SK-N-SH (cell line): ENCODE measurements at regions not wholly inside any gene's neighbourhood (a gene's known extent, or its start where the extent isn't known, plus 50 kb on each side); places are given as distances from the start of the nearest gene placed in this dataset.

ENCODE experiments used
- CTCF ChIA-PET: fragments of 300-600, 350-600 bp; formaldehyde crosslinking; extraction: SDS; loops from one replicate; lab custom pipeline; 2021; lab: Yijun Ruan, JAX
- POLR2A ChIA-PET: fragments of 350-600 bp; sonication (Branson Sonifier 250); formaldehyde crosslinking; extraction: SDS; loops from one replicate; lab custom pipeline; 2020; ENCODE audit warnings: antibody characterized with exemption, inconsistent platforms; lab: Yijun Ruan, JAX
- DNase-seq: peaks from one replicate; pipeline ENCODE4 v3.0.0; 2012
- H2AFZ ChIP-seq: fragments of 200-600 bp; sonication (generic); 2 replicates; pipeline ENCODE4 v1.8.1; 2016; ENCODE audit warnings: antibody characterized with exemption, mild to moderate bottlenecking, low read depth
- H3F3A ChIP-seq: fragments of 200-600 bp; sonication (generic); replicated peaks from 2 replicates; pipeline ENCODE3; 2016; ENCODE audit warnings: antibody characterized with exemption, mild to moderate bottlenecking; ENCODE audit not compliant: insufficient read depth
- H3K27ac ChIP-seq, 2 experiments: fragments of 200-500 bp in 1 of 2; fragments of 200-600 bp in 1 of 2; sonication (Bioruptor generic) in 1 of 2; sonication (generic), shearing (Covaris generic) in 1 of 2; 2 replicates each; pipeline versions ENCODE4 v1.5.1 to v1.6.1; 2014 to 2016; ENCODE audit warnings: low read depth in 2 of 2, inconsistent platforms in 1 of 2, low read length in 1 of 2, mild to moderate bottlenecking in 1 of 2, mixed read lengths in 1 of 2
- H3K27me3 ChIP-seq: fragments of 200-600 bp; sonication (generic), shearing (Covaris generic); 2 replicates; pipeline ENCODE4 v1.6.1; 2016; ENCODE audit warnings: mixed run types; ENCODE audit not compliant: insufficient read depth
- H3K36me3 ChIP-seq, 2 experiments: fragments of 200-500 bp in 1 of 2; fragments of 200-600 bp in 1 of 2; sonication (Bioruptor generic) in 1 of 2; sonication (generic) in 1 of 2; replicated peaks in 1 of 2; 2 replicates each; pipeline versions ENCODE3 to v1.5.1; 2014 to 2016; ENCODE audit warnings: low read length in 1 of 2, mild to moderate bottlenecking in 1 of 2; ENCODE audit not compliant: insufficient read depth in 2 of 2, control insufficient read depth in 1 of 2
- H3K4me1 ChIP-seq, 2 experiments: fragments of 200-500 bp in 1 of 2; fragments of 200-600 bp in 1 of 2; sonication (Bioruptor generic) in 1 of 2; sonication (generic), shearing (Covaris generic) in 1 of 2; 2 replicates each; pipeline versions ENCODE4 v1.5.1 to v1.6.1; 2014 to 2016; ENCODE audit warnings: low read depth in 1 of 2, low read length in 1 of 2, mixed run types in 1 of 2; ENCODE audit not compliant: insufficient read depth in 2 of 2, control insufficient read depth in 1 of 2
- H3K4me2 ChIP-seq: fragments of 200-600 bp; sonication (generic), shearing (Covaris generic); 2 replicates; pipeline ENCODE4 v1.6.1; 2017; ENCODE audit warnings: mixed run types
- H3K4me3 ChIP-seq, 2 experiments: fragments of 200-500 bp in 1 of 2; fragments of 200-600 bp in 1 of 2; sonication (Bioruptor generic) in 1 of 2; sonication (generic), shearing (Covaris generic) in 1 of 2; 2 replicates each; pipeline versions ENCODE4 v1.5.1 to v1.8.1; 2014 to 2016; ENCODE audit warnings: low read depth in 2 of 2, inconsistent platforms in 1 of 2, low read length in 1 of 2, mild to moderate bottlenecking in 1 of 2, mixed read lengths in 1 of 2, moderate library complexity in 1 of 2
- H3K79me2 ChIP-seq: fragments of 200-600 bp; sonication (generic); 2 replicates; pipeline ENCODE4 v1.8.1; 2017; ENCODE audit warnings: mild to moderate bottlenecking; ENCODE audit not compliant: insufficient read depth
- H3K9ac ChIP-seq: fragments of 200-600 bp; sonication (generic); 2 replicates; pipeline ENCODE4 v1.6.1; 2017; ENCODE audit warnings: mixed run types
- H3K9me2 ChIP-seq: fragments of 200-600 bp; sonication (generic); 2 replicates; pipeline ENCODE4 v1.6.1; 2017; ENCODE audit warnings: mixed run types
- H3K9me3 ChIP-seq: fragments of 200-600 bp; sonication (generic); 2 replicates; pipeline ENCODE4 v1.6.1; 2017; ENCODE audit warnings: mixed run types, mild to moderate bottlenecking, moderate library complexity
- H4K20me1 ChIP-seq: fragments of 200-600 bp; sonication (generic); 2 replicates; pipeline ENCODE4 v1.6.1; 2017; ENCODE audit warnings: mild to moderate bottlenecking, mixed run types; ENCODE audit not compliant: insufficient read depth
- GABPA ChIP-seq: IDR thresholded peaks from 2 replicates; pipeline ENCODE4 v1.4.0; 2012; ENCODE audit warnings: low read depth, mild to moderate bottlenecking
- JUND ChIP-seq: IDR thresholded peaks from 2 replicates; pipeline ENCODE4 v1.4.0; 2012
- NFIC ChIP-seq: IDR thresholded peaks from 2 replicates; pipeline ENCODE4 v1.4.0; 2012; ENCODE audit warnings: borderline replicate concordance
- RCOR1 ChIP-seq: fragments of 150-350 bp; IDR thresholded peaks from 2 replicates; pipeline ENCODE4 v1.6.1; 2017; ENCODE audit warnings: antibody characterized with exemption, low read length
- REST ChIP-seq: IDR thresholded peaks from 2 replicates; pipeline ENCODE4 v1.6.1; 2012; ENCODE audit warnings: mild to moderate bottlenecking, low read depth, low read length, moderate library complexity
- SIN3A ChIP-seq: IDR thresholded peaks from 2 replicates; pipeline ENCODE4 v1.6.1; 2012; ENCODE audit warnings: low read depth, mild to moderate bottlenecking, low read length, moderate library complexity, borderline replicate concordance
- TEAD4 ChIP-seq: IDR thresholded peaks from 2 replicates; pipeline ENCODE4 v1.4.0; 2012; ENCODE audit warnings: mild to moderate bottlenecking, borderline replicate concordance; ENCODE audit not compliant: insufficient read depth
- WGBS: methylation state at CpG from one replicate; pipeline ENCODE4 v1.1.6; 2017; ENCODE audit warnings: low lambda C conversion rate; 5-methylcytosine and 5-hydroxymethylcytosine counted together

DNA sequence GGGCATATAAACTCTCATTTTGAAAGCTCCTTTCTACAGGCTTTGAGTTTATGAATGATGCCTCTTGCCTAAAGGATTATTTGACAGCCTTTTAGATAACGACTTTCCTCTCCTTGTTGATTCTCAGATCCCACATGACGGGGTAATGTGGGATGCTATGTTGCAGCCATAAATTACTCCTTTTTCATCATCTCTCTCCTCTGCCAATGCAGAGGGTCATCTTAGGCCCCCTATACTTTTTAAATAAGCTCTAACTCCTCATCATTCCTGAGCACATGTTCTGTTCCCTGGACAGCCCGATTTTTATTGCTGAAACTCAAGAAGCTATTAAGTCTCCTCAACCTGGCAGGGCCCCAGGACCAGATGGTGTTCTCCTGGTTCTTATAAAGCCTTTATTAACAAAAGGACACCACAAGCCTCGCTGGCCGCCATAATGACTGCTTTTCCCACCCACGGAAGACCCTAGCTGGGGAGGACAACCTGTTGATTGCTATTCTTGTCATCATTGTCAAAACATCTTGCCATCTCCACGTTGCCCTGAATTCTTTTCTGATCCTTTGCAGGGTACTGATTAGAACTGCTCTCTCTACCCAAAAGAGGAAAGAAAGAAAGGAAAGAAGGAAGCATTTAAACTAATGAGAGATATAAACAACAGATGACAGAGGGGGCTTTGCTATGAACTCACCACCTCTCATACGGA, 150.7 kb downstream of the DHX15 start:
- H3K9ac ChIP-seq = no peak overlapping the region
- 6% methylated on average over 8 of the region's 8 CpGs for WGBS
- DNase-seq = no peak
- no peaks in the 10 kb centered on the region for H3K9me3 ChIP-seq
- CTCF ChIA-PET = interaction anchor here (0.8 to 3.0 kb wide), 2 partner anchors 14 to 113 kb away, joined by 3 to 12 read pairs; no protein-coding TSS in a partner anchor
- H3K36me3 ChIP-seq = no peaks in the 10 kb centered on the region
- POLR2A ChIA-PET = no interaction called here
- no peaks in the 10 kb centered on the region for H3K4me1 ChIP-seq
- no peaks in the 10 kb centered on the region for H4K20me1 ChIP-seq
- H3K27me3 ChIP-seq = peaks cover 47% of the 10 kb centered on the region; the same call in 1 of the 2 replicates
- no peak for TF ChIP-seq RCOR1
- no peak for TF ChIP-seq SIN3A
- TF ChIP-seq TEAD4 = no peak
- TF ChIP-seq GABPA = no peak
- no peak for TF ChIP-seq REST
- TF ChIP-seq NFIC = no peak
- TF ChIP-seq JUND = no peak
- H3F3A ChIP-seq = no peaks in the 10 kb centered on the region
- no peaks in the 10 kb centered on the region for H3K9me2 ChIP-seq
- no peaks in the 10 kb centered on the region for H3K79me2 ChIP-seq
- no peak overlapping the region for H3K4me2 ChIP-seq
- no peak overlapping the region for H3K4me3 ChIP-seq
- H3K27ac ChIP-seq = no peak overlapping the region
- H2AFZ ChIP-seq = no peak overlapping the region

DNA sequence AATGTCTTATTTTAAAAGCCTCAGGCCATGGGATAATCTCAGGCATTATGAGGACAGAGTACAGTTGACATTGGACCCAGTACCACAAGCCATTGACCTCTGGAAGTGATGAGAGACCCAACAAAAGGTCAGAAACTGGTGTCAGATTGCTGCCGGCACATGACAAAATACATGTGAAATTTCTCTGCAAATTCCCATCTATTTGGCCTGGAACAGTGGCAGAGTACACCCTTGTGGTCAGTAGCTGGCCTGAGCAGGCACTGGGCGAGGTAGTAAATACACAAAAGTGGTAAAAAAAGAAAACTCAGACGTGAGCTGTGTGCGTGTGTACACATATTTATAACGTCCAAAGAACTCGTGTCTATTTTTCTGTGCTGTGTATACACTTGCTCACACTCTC, 155.5 kb downstream of the DHX15 start:
- no peak for TF ChIP-seq SIN3A
- no peak for TF ChIP-seq REST
- H3K36me3 ChIP-seq = no peaks in the 10 kb centered on the region
- H3K27me3 ChIP-seq = peaks cover 44% of the 10 kb centered on the region
- no peak overlapping the region for H3K4me2 ChIP-seq
- H3F3A ChIP-seq = no peaks in the 10 kb centered on the region
- POLR2A ChIA-PET = no interaction called here
- CTCF ChIA-PET = interaction anchor here (1.5 to 2.3 kb wide), 2 partner anchors 10 to 14 kb away, joined by 3 to 8 read pairs; no protein-coding TSS in a partner anchor
- H2AFZ ChIP-seq = no peak overlapping the region
- no peaks in the 10 kb centered on the region for H3K9me3 ChIP-seq
- no peaks in the 10 kb centered on the region for H3K4me1 ChIP-seq
- WGBS = 31% methylated on average over 6 of the region's 6 CpGs
- H3K27ac ChIP-seq = no peak overlapping the region
- H3K4me3 ChIP-seq = no peak overlapping the region
- H3K79me2 ChIP-seq = no peaks in the 10 kb centered on the region
- no peak for DNase-seq
- no peaks in the 10 kb centered on the region for H3K9me2 ChIP-seq
- H4K20me1 ChIP-seq = no peaks in the 10 kb centered on the region
- H3K9ac ChIP-seq = no peak overlapping the region
